Endothelial cell of umbilical vein (primary cell): ENCODE measurements at regions not wholly inside any gene's neighbourhood (a gene's known extent, or its start where the extent isn't known, plus 50 kb on each side); places are given as distances from the start of the nearest gene placed in this dataset.

Experiments used
- BruUV-seq: library from RNA; stranded (reverse); fragments of 400-500 nt; replicated peaks from 2 replicates; lab custom pipeline; 2021; lab: Mats Ljungman, UMichigan
- CTCF ChIA-PET: fragments of 300-600, 350-600 bp; sonication (Branson Sonifier 250); formaldehyde crosslinking; loops from one replicate; lab custom pipeline; 2021; ENCODE audit warnings: antibody characterized with exemption, inconsistent platforms; lab: Charles Lee
- POLR2A ChIA-PET: fragments of 300-600, 350-600 bp; sonication (Branson Sonifier 250); formaldehyde crosslinking; loops from one replicate; lab custom pipeline; 2021; ENCODE audit warnings: antibody characterized with exemption, inconsistent platforms; lab: Charles Lee
- DNase-seq: peaks from one replicate; pipeline ENCODE4 v3.0.0-alpha.2; 2011; ENCODE audit warnings: low read depth, low spot score
- FAIRE-seq: peaks from 2 replicates; lab custom pipeline; 2011; peaks lifted over from hg19 to GRCh38; lab: Jason Lieb, UNC
- H2AFZ ChIP-seq: 2 replicates; pipeline ENCODE4 v1.6.0; 2012; ENCODE audit warnings: low read depth, low read length, control low read depth, inconsistent platforms
- H3K27ac ChIP-seq: 2 replicates; pipeline ENCODE4 v1.5.1; 2011; ENCODE audit warnings: low read depth, mild to moderate bottlenecking, control low read depth, low read length, moderate library complexity; ENCODE audit not compliant: insufficient read depth
- H3K27me3 ChIP-seq, 2 experiments: 2 replicates each; pipeline versions ENCODE4 v1.6.0 to v1.6.1; 2011; ENCODE audit warnings: low read length in 2 of 2, mixed read lengths in 1 of 2; ENCODE audit not compliant: control insufficient read depth in 2 of 2, insufficient read depth in 2 of 2
- H3K36me3 ChIP-seq, 2 experiments: 2 replicates in 1 of 2; 3 replicates in 1 of 2; pipeline ENCODE4 v1.5.1; 2011; ENCODE audit warnings: low read length in 2 of 2, mild to moderate bottlenecking in 1 of 2, moderate library complexity in 1 of 2; ENCODE audit not compliant: control insufficient read depth in 2 of 2, insufficient read depth in 2 of 2; ENCODE audit errors: extremely low read depth in 1 of 2
- H3K4me1 ChIP-seq: 3 replicates; pipeline ENCODE4 v1.5.1; 2011; ENCODE audit warnings: mild to moderate bottlenecking, low read length; ENCODE audit not compliant: control insufficient read depth, insufficient read depth; ENCODE audit errors: extremely low read depth
- H3K4me2 ChIP-seq: 2 replicates; pipeline ENCODE4 v1.6.1; 2011; ENCODE audit warnings: low read length, control low read depth, mixed read lengths; ENCODE audit not compliant: insufficient read depth
- H3K4me3 ChIP-seq, 3 experiments: fragments of 200-600 bp in 1 of 3; sonication (generic), shearing (Covaris generic) in 1 of 3; replicated peaks in 1 of 3; 2 replicates each; pipeline ENCODE4 v1.5.1; 2011 to 2016; ENCODE audit warnings: control low read depth in 3 of 3, low read length in 3 of 3, mild to moderate bottlenecking in 2 of 3, inconsistent platforms in 1 of 3, low read depth in 1 of 3, moderate library complexity in 1 of 3; ENCODE audit not compliant: insufficient read depth in 1 of 3
- H3K79me2 ChIP-seq: 2 replicates; pipeline ENCODE4 v1.6.0; 2012; ENCODE audit warnings: low read length, inconsistent platforms; ENCODE audit not compliant: control insufficient read depth, insufficient read depth
- H3K9ac ChIP-seq: replicated peaks from 2 replicates; pipeline ENCODE3; 2011; ENCODE audit warnings: low read length, control low read depth; ENCODE audit not compliant: insufficient read depth; ENCODE audit errors: extremely low read depth
- H3K9me1 ChIP-seq: replicated peaks from 3 replicates; pipeline ENCODE4 v1.6.0; 2011; ENCODE audit warnings: mild to moderate bottlenecking, low read length; ENCODE audit not compliant: control insufficient read depth, insufficient read depth; ENCODE audit errors: extremely low read depth
- H3K9me3 ChIP-seq: replicated peaks from 2 replicates; pipeline ENCODE4 v1.5.1; 2012; ENCODE audit warnings: low read length, inconsistent platforms; ENCODE audit not compliant: control insufficient read depth, insufficient read depth
- H4K20me1 ChIP-seq: replicated peaks from 2 replicates; pipeline ENCODE3; 2011; ENCODE audit warnings: mild to moderate bottlenecking, low read length; ENCODE audit not compliant: control insufficient read depth, insufficient read depth; ENCODE audit errors: extremely low read depth
- EZH2 ChIP-seq: IDR thresholded peaks from 2 replicates; pipeline ENCODE4 v1.6.1; 2012; ENCODE audit warnings: borderline replicate concordance, low read depth, mild to moderate bottlenecking, moderate library complexity, low read length, inconsistent platforms; ENCODE audit not compliant: severe bottlenecking
- GATA2 ChIP-seq: IDR thresholded peaks from 2 replicates; pipeline ENCODE4 v1.7.0; 2011; ENCODE audit warnings: low read depth, mild to moderate bottlenecking, moderate library complexity, mixed read lengths, low read length; ENCODE audit not compliant: insufficient read length, insufficient read depth
- JUN ChIP-seq: IDR thresholded peaks from 2 replicates; pipeline ENCODE4 v1.6.1; 2011; ENCODE audit warnings: borderline replicate concordance, low read depth; ENCODE audit not compliant: insufficient read length, insufficient read depth
- MYC ChIP-seq: IDR thresholded peaks from one replicate; pipeline ENCODE4 v1.6.1; 2011; ENCODE audit warnings: mild to moderate bottlenecking, low read depth, low read length
- POLR2A ChIP-seq: IDR thresholded peaks from 2 replicates; pipeline ENCODE4 v1.6.1; 2012; ENCODE audit warnings: low read depth, mild to moderate bottlenecking, control low read depth, low read length
- POLR2AphosphoS5 ChIP-seq: IDR thresholded peaks from 2 replicates; pipeline ENCODE4 v1.6.1; 2012; ENCODE audit warnings: low read depth, mild to moderate bottlenecking, control low read depth, low read length, moderate library complexity; ENCODE audit not compliant: insufficient read depth
- dilution Hi-C: fragments of 300-500 bp; cut with MboI; formaldehyde crosslinking; loops from one replicate; pipeline ENCODE4 v1.15.0; 2019; ENCODE audit warnings: low sequenced_read_pairs; ENCODE audit not compliant: extremely low pct_ligation_motif_present
- intact Hi-C: fragments of 100-400 bp; cut with micrococcal nuclease; formaldehyde crosslinking; loops from one replicate; pipeline ENCODE4 v1.10.0; 2022
- TF ChIP-seq, protein P1 (sequence below): IDR thresholded peaks from 2 replicates; pipeline ENCODE4 v1.6.1; 2011; ENCODE audit not compliant: insufficient read depth, insufficient read length

- no peak for FAIRE-seq
- CTCF ChIA-PET: no interaction called here
These were observed 144.5 kb upstream of the RUNX3 start for GRCh38 chr1:25074351-25075227.

GRCh38 chr1:25073640-25074270, 143.7 kb upstream of the RUNX3 start:
- no peaks in the 10 kb centered on the region for H3K36me3 ChIP-seq
- H3K79me2 ChIP-seq: no peaks in the 10 kb centered on the region
- ChIA-PET POLR2A (no interaction called here), CTCF (no interaction called here)
- no peaks in the 10 kb centered on the region for H3K4me1 ChIP-seq
- H4K20me1 ChIP-seq: no peaks in the 10 kb centered on the region
- no peak overlapping the region for H3K4me2 ChIP-seq
- H3K9ac ChIP-seq: no peak overlapping the region
- no peaks in the 10 kb centered on the region for H3K9me3 ChIP-seq
- H3K27ac ChIP-seq: no peak overlapping the region
- no peaks in the 10 kb centered on the region for H3K27me3 ChIP-seq
- BruUV-seq: no TSS peak
- H2AFZ ChIP-seq: no peak overlapping the region
- dilution Hi-C loops: no loop called here
- DNase-seq (no peak), FAIRE-seq (no peak)
- H3K9me1 ChIP-seq: no peaks in the 10 kb centered on the region
- TF ChIP-seq POLR2A: no peak
- TF ChIP-seq, protein P1, sequence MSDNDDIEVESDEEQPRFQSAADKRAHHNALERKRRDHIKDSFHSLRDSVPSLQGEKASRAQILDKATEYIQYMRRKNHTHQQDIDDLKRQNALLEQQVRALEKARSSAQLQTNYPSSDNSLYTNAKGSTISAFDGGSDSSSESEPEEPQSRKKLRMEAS: no peak
- no peak for TF ChIP-seq POLR2AphosphoS5
- TF ChIP-seq MYC: no peak
- TF ChIP-seq EZH2: no peak
- TF ChIP-seq GATA2: no peak
- H3K4me3 ChIP-seq: no peak overlapping the region
- intact Hi-C loops: no loop called here

More at GRCh38 chr1:25074351-25075227, 144.5 kb upstream of the RUNX3 start:
- dilution Hi-C loops: no loop called here
- Histone ChIP-seq H3K4me1 (no peaks in the 10 kb centered on the region), H4K20me1 (no peaks in the 10 kb centered on the region), H3K36me3 (no peaks in the 10 kb centered on the region), H3K27ac (no peak overlapping the region), H3K79me2 (no peaks in the 10 kb centered on the region), H3K9ac (no peak overlapping the region), H3K9me1 (no peaks in the 10 kb centered on the region), H3K9me3 (no peaks in the 10 kb centered on the region), H3K4me2 (no peak overlapping the region), H3K4me3 (no peak overlapping the region), H2AFZ (no peak overlapping the region), H3K27me3 (no peaks in the 10 kb centered on the region)
- intact Hi-C loops: no loop called here
- POLR2A ChIA-PET: no interaction called here
- TF ChIP-seq JUN (no peak), EZH2 (no peak)
- BruUV-seq: no TSS peak
- DNase-seq: no peak
